Endothelial cell of umbilical vein (primary cell): ENCODE measurements at regions not wholly inside any gene's neighbourhood (a gene's known extent, or its start where the extent isn't known, plus 50 kb on each side); places are given as distances from the start of the nearest gene placed in this dataset.

Experiments used
- BruUV-seq: library from RNA; stranded (reverse); fragments of 400-500 nt; replicated peaks from 2 replicates; lab custom pipeline; 2021; lab: Mats Ljungman, UMichigan
- CTCF ChIA-PET: fragments of 300-600, 350-600 bp; sonication (Branson Sonifier 250); formaldehyde crosslinking; loops from one replicate; lab custom pipeline; 2021; ENCODE audit warnings: antibody characterized with exemption, inconsistent platforms; lab: Charles Lee
- POLR2A ChIA-PET: fragments of 300-600, 350-600 bp; sonication (Branson Sonifier 250); formaldehyde crosslinking; loops from one replicate; lab custom pipeline; 2021; ENCODE audit warnings: antibody characterized with exemption, inconsistent platforms; lab: Charles Lee
- DNase-seq: peaks from one replicate; pipeline ENCODE4 v3.0.0-alpha.2; 2011; ENCODE audit warnings: low read depth, low spot score
- FAIRE-seq: peaks from 2 replicates; lab custom pipeline; 2011; peaks lifted over from hg19 to GRCh38; lab: Jason Lieb, UNC
- H2AFZ ChIP-seq: 2 replicates; pipeline ENCODE4 v1.6.0; 2012; ENCODE audit warnings: low read depth, low read length, control low read depth, inconsistent platforms
- H3K27ac ChIP-seq: 2 replicates; pipeline ENCODE4 v1.5.1; 2011; ENCODE audit warnings: low read depth, mild to moderate bottlenecking, control low read depth, low read length, moderate library complexity; ENCODE audit not compliant: insufficient read depth
- H3K27me3 ChIP-seq, 2 experiments: 2 replicates each; pipeline versions ENCODE4 v1.6.0 to v1.6.1; 2011; ENCODE audit warnings: low read length in 2 of 2, mixed read lengths in 1 of 2; ENCODE audit not compliant: control insufficient read depth in 2 of 2, insufficient read depth in 2 of 2
- H3K36me3 ChIP-seq, 2 experiments: 2 replicates in 1 of 2; 3 replicates in 1 of 2; pipeline ENCODE4 v1.5.1; 2011; ENCODE audit warnings: low read length in 2 of 2, mild to moderate bottlenecking in 1 of 2, moderate library complexity in 1 of 2; ENCODE audit not compliant: control insufficient read depth in 2 of 2, insufficient read depth in 2 of 2; ENCODE audit errors: extremely low read depth in 1 of 2
- H3K4me1 ChIP-seq: 3 replicates; pipeline ENCODE4 v1.5.1; 2011; ENCODE audit warnings: mild to moderate bottlenecking, low read length; ENCODE audit not compliant: control insufficient read depth, insufficient read depth; ENCODE audit errors: extremely low read depth
- H3K4me2 ChIP-seq: 2 replicates; pipeline ENCODE4 v1.6.1; 2011; ENCODE audit warnings: low read length, control low read depth, mixed read lengths; ENCODE audit not compliant: insufficient read depth
- H3K4me3 ChIP-seq, 3 experiments: fragments of 200-600 bp in 1 of 3; sonication (generic), shearing (Covaris generic) in 1 of 3; replicated peaks in 1 of 3; 2 replicates each; pipeline ENCODE4 v1.5.1; 2011 to 2016; ENCODE audit warnings: control low read depth in 3 of 3, low read length in 3 of 3, mild to moderate bottlenecking in 2 of 3, inconsistent platforms in 1 of 3, low read depth in 1 of 3, moderate library complexity in 1 of 3; ENCODE audit not compliant: insufficient read depth in 1 of 3
- H3K79me2 ChIP-seq: 2 replicates; pipeline ENCODE4 v1.6.0; 2012; ENCODE audit warnings: low read length, inconsistent platforms; ENCODE audit not compliant: control insufficient read depth, insufficient read depth
- H3K9ac ChIP-seq: replicated peaks from 2 replicates; pipeline ENCODE3; 2011; ENCODE audit warnings: low read length, control low read depth; ENCODE audit not compliant: insufficient read depth; ENCODE audit errors: extremely low read depth
- H3K9me1 ChIP-seq: replicated peaks from 3 replicates; pipeline ENCODE4 v1.6.0; 2011; ENCODE audit warnings: mild to moderate bottlenecking, low read length; ENCODE audit not compliant: control insufficient read depth, insufficient read depth; ENCODE audit errors: extremely low read depth
- H3K9me3 ChIP-seq: replicated peaks from 2 replicates; pipeline ENCODE4 v1.5.1; 2012; ENCODE audit warnings: low read length, inconsistent platforms; ENCODE audit not compliant: control insufficient read depth, insufficient read depth
- H4K20me1 ChIP-seq: replicated peaks from 2 replicates; pipeline ENCODE3; 2011; ENCODE audit warnings: mild to moderate bottlenecking, low read length; ENCODE audit not compliant: control insufficient read depth, insufficient read depth; ENCODE audit errors: extremely low read depth
- EZH2 ChIP-seq: IDR thresholded peaks from 2 replicates; pipeline ENCODE4 v1.6.1; 2012; ENCODE audit warnings: borderline replicate concordance, low read depth, mild to moderate bottlenecking, moderate library complexity, low read length, inconsistent platforms; ENCODE audit not compliant: severe bottlenecking
- FOS ChIP-seq: IDR thresholded peaks from 2 replicates; pipeline ENCODE4 v1.6.1; 2011; ENCODE audit warnings: mild to moderate bottlenecking, low read length, moderate library complexity, borderline replicate concordance; ENCODE audit not compliant: insufficient read depth
- JUN ChIP-seq: IDR thresholded peaks from 2 replicates; pipeline ENCODE4 v1.6.1; 2011; ENCODE audit warnings: borderline replicate concordance, low read depth; ENCODE audit not compliant: insufficient read length, insufficient read depth
- MAX ChIP-seq: IDR thresholded peaks from 2 replicates; pipeline ENCODE4 v1.6.1; 2011; ENCODE audit not compliant: insufficient read depth, insufficient read length
- MYC ChIP-seq: IDR thresholded peaks from one replicate; pipeline ENCODE4 v1.6.1; 2011; ENCODE audit warnings: mild to moderate bottlenecking, low read depth, low read length
- POLR2A ChIP-seq: IDR thresholded peaks from 2 replicates; pipeline ENCODE4 v1.6.1; 2012; ENCODE audit warnings: low read depth, mild to moderate bottlenecking, control low read depth, low read length
- POLR2AphosphoS5 ChIP-seq: IDR thresholded peaks from 2 replicates; pipeline ENCODE4 v1.6.1; 2012; ENCODE audit warnings: low read depth, mild to moderate bottlenecking, control low read depth, low read length, moderate library complexity; ENCODE audit not compliant: insufficient read depth
- dilution Hi-C: fragments of 300-500 bp; cut with MboI; formaldehyde crosslinking; loops from one replicate; pipeline ENCODE4 v1.15.0; 2019; ENCODE audit warnings: low sequenced_read_pairs; ENCODE audit not compliant: extremely low pct_ligation_motif_present
- intact Hi-C: fragments of 100-400 bp; cut with micrococcal nuclease; formaldehyde crosslinking; loops from one replicate; pipeline ENCODE4 v1.10.0; 2022

GRCh38 chr12:124506832-124507153, 60.6 kb downstream of the NCOR2 start:
- dilution Hi-C loops = no loop called here
- Histone ChIP-seq H3K9me3 (no peaks in the 10 kb centered on the region), H3K4me3 (no peak overlapping the region), H2AFZ (no peak overlapping the region), H3K79me2 (peaks cover 35% of the 10 kb centered on the region), H4K20me1 (no peaks in the 10 kb centered on the region), H3K36me3 (no peaks in the 10 kb centered on the region), H3K27ac (peak overlapping the region; percentile 51), H3K9ac (no peak overlapping the region), H3K4me2 (no peak overlapping the region), H3K27me3 (no peaks in the 10 kb centered on the region), H3K4me1 (peaks cover 29% of the 10 kb centered on the region), H3K9me1 (no peaks in the 10 kb centered on the region)
- no TSS peak for BruUV-seq
- DNase-seq (no peak), FAIRE-seq (no peak)
- ChIA-PET POLR2A (no interaction called here), CTCF (interaction anchor here (1.1 to 1.4 kb wide), 3 partner anchors 53 to 259 kb away, joined by 3 read pairs; no protein-coding TSS in a partner anchor)
- intact Hi-C loops = no loop called here
- TF ChIP-seq MAX = no peak
- TF ChIP-seq MYC = no peak
- TF ChIP-seq POLR2A = no peak
- no peak for TF ChIP-seq FOS
- TF ChIP-seq JUN = no peak

GRCh38 chr12:124506145-124506831, 61.1 kb downstream of the NCOR2 start:
- H3K9me3 ChIP-seq = no peaks in the 10 kb centered on the region
- no peaks in the 10 kb centered on the region for H3K36me3 ChIP-seq
- peak overlapping the region; percentile 16 for H3K4me2 ChIP-seq
- TF ChIP-seq FOS = no peak
- TF ChIP-seq EZH2 = no peak
- TF ChIP-seq POLR2A = no peak
- peak; percentile 22 for TF ChIP-seq POLR2AphosphoS5
- no peak overlapping the region for H3K4me3 ChIP-seq
- FAIRE-seq = peak; percentile 81
- no peaks in the 10 kb centered on the region for H3K27me3 ChIP-seq
- no peak overlapping the region for H3K9ac ChIP-seq
- peaks cover 32% of the 10 kb centered on the region for H3K79me2 ChIP-seq
- no peaks in the 10 kb centered on the region for H4K20me1 ChIP-seq
- H2AFZ ChIP-seq = no peak overlapping the region
- no TSS peak for BruUV-seq
- peak; percentile 75 for DNase-seq
- peaks cover 25% of the 10 kb centered on the region for H3K4me1 ChIP-seq
- intact Hi-C loops = no loop called here
- H3K9me1 ChIP-seq = no peaks in the 10 kb centered on the region
- CTCF ChIA-PET = interaction anchor here (1.0 to 1.4 kb wide), 4 partner anchors 53 to 260 kb away, joined by 3 read pairs; no protein-coding TSS in a partner anchor
- H3K27ac ChIP-seq = peak overlapping the region; percentile 51
- dilution Hi-C loops = no loop called here
- POLR2A ChIA-PET = interaction anchor here (1.2 kb wide), 1 partner anchor 57 kb away, joined by 3 read pairs; no protein-coding TSS in a partner anchor
